ENCODE measurements at regions not wholly inside any gene's neighbourhood (a gene's known extent, or its start where the extent isn't known, plus 50 kb on each side); places are given as distances from the start of the nearest gene placed in this dataset.

DNA sequence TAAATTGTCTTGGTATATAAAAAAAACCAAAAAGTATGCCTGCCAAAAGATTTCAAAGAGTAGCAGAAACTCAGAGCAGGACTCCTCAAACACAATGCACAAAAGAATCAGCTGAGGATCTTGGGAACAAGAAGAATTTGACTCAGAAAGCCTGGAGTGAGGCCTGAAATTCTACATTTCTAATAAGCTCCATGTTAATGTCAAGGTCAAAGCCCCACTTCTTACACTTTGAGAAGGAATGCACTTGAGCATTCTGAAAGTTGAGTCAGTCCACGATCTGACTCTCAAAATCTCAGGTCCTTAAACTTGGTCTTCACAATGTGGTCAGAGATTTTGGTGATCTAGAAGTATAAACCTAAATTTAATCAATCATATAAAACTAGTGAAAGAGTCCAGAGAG is 910.0 kb upstream of the GBE1 start:
- H3K9me3 ChIP-seq: no peaks in the 10 kb centered on the region
- H3K4me3 ChIP-seq: no peak overlapping the region
- no peaks in the 10 kb centered on the region for H3K27me3 ChIP-seq (ENCODE audit: low read depth)
- TF ChIP-seq, protein P1, sequence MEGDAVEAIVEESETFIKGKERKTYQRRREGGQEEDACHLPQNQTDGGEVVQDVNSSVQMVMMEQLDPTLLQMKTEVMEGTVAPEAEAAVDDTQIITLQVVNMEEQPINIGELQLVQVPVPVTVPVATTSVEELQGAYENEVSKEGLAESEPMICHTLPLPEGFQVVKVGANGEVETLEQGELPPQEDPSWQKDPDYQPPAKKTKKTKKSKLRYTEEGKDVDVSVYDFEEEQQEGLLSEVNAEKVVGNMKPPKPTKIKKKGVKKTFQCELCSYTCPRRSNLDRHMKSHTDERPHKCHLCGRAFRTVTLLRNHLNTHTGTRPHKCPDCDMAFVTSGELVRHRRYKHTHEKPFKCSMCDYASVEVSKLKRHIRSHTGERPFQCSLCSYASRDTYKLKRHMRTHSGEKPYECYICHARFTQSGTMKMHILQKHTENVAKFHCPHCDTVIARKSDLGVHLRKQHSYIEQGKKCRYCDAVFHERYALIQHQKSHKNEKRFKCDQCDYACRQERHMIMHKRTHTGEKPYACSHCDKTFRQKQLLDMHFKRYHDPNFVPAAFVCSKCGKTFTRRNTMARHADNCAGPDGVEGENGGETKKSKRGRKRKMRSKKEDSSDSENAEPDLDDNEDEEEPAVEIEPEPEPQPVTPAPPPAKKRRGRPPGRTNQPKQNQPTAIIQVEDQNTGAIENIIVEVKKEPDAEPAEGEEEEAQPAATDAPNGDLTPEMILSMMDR (IDR thresholded peaks at IDR 0.05): no peak
- intact Hi-C loops (cut with DNase I): no loop called here
- H3K27ac ChIP-seq: no peak overlapping the region
- DNase-seq: no peak
- no peaks in the 10 kb centered on the region for H3K36me3 ChIP-seq
- no peaks in the 10 kb centered on the region for H3K4me1 ChIP-seq
- no peak for ATAC-seq

DNA sequence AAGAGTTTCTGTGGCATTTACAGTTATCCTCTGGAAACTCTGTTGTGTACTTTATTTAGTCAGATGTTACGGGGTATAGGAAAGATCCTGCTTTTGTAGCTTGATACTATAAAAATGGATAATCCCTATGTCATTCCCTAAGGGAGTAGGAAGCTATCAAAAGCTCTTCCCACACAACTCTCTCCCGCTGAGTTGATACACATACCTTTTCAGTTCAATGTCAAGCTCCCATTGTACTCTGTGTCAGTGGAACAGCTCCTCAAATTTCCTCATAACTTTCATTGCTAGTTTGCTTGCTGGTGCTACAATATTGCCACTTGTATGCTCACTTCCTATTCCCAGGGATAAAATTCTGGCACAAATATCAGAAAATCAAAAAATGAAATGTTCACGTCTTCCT is 893.3 kb upstream of the GBE1 start:
- H3K4me3 ChIP-seq: no peak overlapping the region
- no peaks in the 10 kb centered on the region for H3K36me3 ChIP-seq
- ATAC-seq (no peak), DNase-seq (no peak)
- H3K27me3 ChIP-seq (ENCODE audit: low read depth): no peaks in the 10 kb centered on the region
- TF ChIP-seq, protein P1 (IDR thresholded peaks at IDR 0.05): no peak
- intact Hi-C loops (cut with DNase I): no loop called here
- H3K27ac ChIP-seq: no peak overlapping the region
- no peaks in the 10 kb centered on the region for H3K9me3 ChIP-seq
- H3K4me1 ChIP-seq: no peaks in the 10 kb centered on the region

DNA sequence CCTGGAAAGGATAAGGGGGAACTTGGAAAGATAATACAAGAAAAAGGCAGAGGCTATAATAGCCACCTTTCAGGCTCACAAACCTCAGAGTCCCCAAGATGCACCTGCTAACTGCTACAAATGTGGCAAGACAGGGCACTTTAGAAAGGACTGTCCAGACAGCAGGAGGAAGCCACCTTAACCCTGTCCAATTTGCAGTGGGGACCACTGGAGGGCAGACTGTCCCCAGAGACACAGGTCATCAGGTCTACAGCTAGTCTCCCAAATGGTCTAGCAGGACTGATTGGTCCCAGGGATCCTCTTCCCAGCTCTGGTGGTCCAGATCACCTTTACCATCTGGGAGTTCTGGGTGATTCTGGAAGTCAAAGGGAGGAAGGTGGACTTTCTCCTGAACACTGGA is 882.5 kb upstream of the GBE1 start:
- peaks cover 5% of the 10 kb centered on the region for H3K9me3 ChIP-seq
- H3K36me3 ChIP-seq: no peaks in the 10 kb centered on the region
- DNase-seq (no peak), ATAC-seq (no peak)
- H3K27me3 ChIP-seq (ENCODE audit: low read depth): no peaks in the 10 kb centered on the region
- H3K4me3 ChIP-seq: no peak overlapping the region
- TF ChIP-seq, protein P1 (IDR thresholded peaks at IDR 0.05): no peak
- intact Hi-C loops (cut with DNase I): no loop called here
- no peak overlapping the region for H3K27ac ChIP-seq
- no peaks in the 10 kb centered on the region for H3K4me1 ChIP-seq

DNA sequence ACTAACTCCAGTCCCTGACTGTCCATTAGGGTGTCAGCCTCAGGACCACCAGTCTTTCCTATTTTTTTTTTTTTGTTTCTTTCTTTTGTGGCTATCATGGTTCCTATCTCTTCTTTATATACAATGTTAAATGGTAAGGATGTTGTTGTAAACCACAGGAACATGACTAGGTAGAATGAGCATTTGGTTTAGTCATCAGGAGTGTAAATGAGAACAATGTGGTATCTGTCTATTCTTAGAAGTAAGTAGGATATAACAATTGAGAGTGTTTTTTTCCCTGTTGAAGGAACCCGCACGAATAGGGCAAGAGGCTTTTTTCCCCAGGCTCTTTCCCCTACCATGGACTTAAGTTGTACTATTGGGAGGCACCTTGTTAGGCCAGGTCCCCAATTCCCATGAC is 880.3 kb upstream of the GBE1 start:
- no peak for ATAC-seq
- Histone ChIP-seq H3K27me3 (ENCODE audit: low read depth) (no peaks in the 10 kb centered on the region), H3K27ac (no peak overlapping the region), H3K4me1 (no peaks in the 10 kb centered on the region), H3K4me3 (no peak overlapping the region), H3K36me3 (no peaks in the 10 kb centered on the region), H3K9me3 (peaks cover 5% of the 10 kb centered on the region)
- TF ChIP-seq, protein P1 (IDR thresholded peaks at IDR 0.05): no peak
- no peak for DNase-seq
- intact Hi-C loops (cut with DNase I): no loop called here

DNA sequence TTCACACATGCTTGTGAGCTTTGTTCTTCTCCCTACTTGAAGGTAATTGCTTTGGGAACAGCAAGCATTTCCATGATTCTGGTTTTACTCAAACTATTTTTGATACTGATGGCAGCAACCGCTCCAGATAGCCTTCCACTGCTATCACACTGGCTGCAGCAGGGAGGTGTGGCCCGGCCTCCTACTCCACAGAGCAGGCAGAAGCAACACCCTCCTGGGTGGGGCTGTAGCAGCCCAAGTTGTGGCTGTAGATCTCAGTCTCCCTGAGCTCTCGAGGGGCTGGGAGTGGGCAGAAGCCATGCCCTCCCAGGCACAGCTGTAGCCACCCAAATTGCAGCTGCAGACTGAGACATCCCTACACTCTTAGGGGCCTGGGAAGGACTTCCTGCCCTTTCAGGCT is 878.8 kb upstream of the GBE1 start:
- Histone ChIP-seq H3K36me3 (no peaks in the 10 kb centered on the region), H3K9me3 (peaks cover 5% of the 10 kb centered on the region), H3K27ac (no peak overlapping the region), H3K4me1 (no peaks in the 10 kb centered on the region), H3K27me3 (ENCODE audit: low read depth) (no peaks in the 10 kb centered on the region), H3K4me3 (no peak overlapping the region)
- intact Hi-C loops (cut with DNase I): no loop called here
- ATAC-seq (no peak), DNase-seq (no peak)
- TF ChIP-seq, protein P1 (IDR thresholded peaks at IDR 0.05): no peak

DNA sequence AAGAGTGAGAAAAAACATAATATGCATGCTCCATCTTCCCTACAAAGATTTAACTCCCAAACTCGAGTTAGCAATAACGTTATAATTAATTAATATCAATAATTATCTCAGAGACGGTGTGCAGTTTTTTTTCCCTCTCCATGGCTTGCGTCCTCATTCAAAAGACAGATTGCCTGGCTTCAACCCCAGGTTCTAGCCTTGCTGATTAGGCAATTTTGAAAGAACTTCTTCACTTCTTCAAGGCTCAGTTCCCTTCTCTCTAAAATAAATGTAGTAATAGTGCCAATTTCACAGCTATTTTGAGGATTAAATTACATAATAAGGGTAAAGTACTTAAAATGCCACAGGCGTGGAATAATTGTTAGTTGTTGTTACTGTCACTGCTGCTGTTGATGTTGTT is 876.1 kb upstream of the GBE1 start:
- TF ChIP-seq, protein P1 (IDR thresholded peaks at IDR 0.05): no peak
- no peak for ATAC-seq
- intact Hi-C loops (cut with DNase I): no loop called here

More for the DNA sequence above, 876.1 kb upstream of the GBE1 start:
- no peaks in the 10 kb centered on the region for H3K27me3 ChIP-seq (ENCODE audit: low read depth)
- H3K4me1 ChIP-seq: no peaks in the 10 kb centered on the region
- peaks cover 5% of the 10 kb centered on the region for H3K9me3 ChIP-seq
- H3K4me3 ChIP-seq: no peak overlapping the region
- H3K27ac ChIP-seq: no peak overlapping the region
- no peaks in the 10 kb centered on the region for H3K36me3 ChIP-seq
- no peak for DNase-seq
